ENCODE measurements at regions not wholly inside any gene's neighbourhood (a gene's known extent, or its start where the extent isn't known, plus 50 kb on each side); places are given as distances from the start of the nearest gene placed in this dataset.
A peak's percentile ranks its signal among the peaks of the same experiment; 100 is the strongest.
"Not testable (repeated sequence)": the region's sequence is repeated elsewhere in the genome, so short reads cannot be mapped to it uniquely, and the experiment has no call there.

DNA sequence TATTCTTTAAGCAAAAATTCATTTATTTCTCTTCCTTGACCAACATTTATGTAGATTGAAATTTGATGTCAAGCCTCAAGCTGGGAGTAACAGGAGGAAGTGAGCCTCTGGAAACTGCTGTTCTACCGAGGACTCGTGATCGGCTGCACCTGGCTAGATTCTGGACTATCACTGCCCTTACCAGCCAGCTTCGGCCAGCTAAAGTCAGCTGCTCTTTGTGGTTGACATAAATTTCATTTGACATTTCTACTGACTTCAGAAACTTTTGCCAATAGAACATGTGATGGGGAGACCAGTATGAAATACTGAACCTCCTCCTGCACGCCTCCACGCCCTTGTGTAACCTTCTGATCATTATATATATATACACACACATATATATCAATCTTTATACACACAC, 74.2 kb upstream of the RGPD5 start:
- DNase-seq (ENCODE audit: low read depth), result no peak

DNA sequence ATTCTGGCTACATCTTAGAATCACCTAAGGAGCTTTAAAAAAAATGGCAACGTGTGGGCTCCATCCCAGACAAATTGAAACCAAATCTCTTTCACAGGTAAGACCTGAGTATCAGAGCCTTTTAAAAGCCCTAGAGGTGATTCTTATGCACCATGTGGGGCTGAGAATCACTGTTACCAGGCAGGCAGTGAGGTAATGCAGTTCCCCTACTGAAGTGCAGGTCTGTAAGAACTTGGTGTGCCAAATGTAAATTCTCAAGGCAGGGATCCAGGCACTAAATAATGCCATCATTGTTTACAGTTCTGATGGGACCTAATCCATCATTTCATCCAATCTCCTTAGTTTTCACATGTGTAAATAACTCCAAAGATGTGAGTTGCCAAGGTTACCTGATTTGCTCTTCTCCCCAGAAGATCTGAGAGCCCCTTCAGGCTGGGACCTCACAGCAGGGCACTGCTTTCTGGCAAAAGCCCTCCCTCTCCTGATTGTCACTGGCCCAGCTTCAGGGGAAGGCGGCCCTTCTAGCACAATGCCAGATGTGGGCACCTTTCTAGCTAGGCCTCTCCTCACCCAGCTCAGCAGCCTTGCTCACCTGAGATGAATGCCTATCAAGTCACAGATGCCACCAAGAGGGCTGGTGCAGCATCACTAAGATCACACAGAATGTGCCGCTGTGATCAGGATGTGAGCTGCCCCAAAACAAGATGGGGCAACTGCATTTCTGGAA, 73.6 kb upstream of the RGPD5 start:
- DNase-seq (ENCODE audit: low read depth), result no peak

DNA sequence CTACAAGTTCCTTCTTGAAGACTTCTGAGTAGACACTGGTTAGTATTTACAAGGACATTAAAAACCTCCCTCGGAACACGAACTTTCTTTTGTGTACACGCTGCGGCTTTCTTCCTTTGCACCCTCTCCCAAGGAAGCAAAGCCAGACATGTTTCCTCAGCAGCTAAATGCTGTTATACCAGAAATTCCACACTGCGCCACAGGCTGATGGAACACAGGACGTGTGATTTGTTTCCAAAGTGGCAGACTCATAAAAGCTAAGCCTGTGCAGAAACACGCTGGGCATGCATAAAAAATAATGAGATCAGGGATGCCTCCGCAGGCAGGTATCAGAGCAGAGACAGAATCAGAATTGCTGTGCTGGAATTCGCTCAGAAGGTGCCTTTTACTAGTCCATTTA, 73.0 kb upstream of the RGPD5 start:
- DNase-seq (ENCODE audit: low read depth), result no peak

DNA sequence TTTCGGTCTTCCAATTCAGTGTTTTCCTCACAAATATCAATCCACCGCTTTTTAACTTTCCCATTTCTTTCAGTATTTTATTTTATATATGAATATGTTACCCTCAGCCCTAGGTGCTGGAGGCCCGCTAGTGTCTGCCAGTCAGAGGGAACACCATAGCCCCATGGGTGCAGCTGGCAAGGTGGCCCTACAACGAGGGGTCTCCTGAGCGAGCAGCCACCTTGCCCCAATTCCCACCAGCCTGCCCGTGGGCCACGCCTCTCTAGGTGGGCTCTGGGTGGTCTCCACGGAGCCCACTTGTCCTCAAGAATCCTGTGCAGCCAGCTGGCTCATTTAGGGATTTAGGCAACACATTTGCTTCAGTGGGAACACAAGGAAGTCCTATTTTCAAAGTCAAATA, 72.5 kb upstream of the RGPD5 start:
- DNase-seq (ENCODE audit: low read depth), result no peak

DNA sequence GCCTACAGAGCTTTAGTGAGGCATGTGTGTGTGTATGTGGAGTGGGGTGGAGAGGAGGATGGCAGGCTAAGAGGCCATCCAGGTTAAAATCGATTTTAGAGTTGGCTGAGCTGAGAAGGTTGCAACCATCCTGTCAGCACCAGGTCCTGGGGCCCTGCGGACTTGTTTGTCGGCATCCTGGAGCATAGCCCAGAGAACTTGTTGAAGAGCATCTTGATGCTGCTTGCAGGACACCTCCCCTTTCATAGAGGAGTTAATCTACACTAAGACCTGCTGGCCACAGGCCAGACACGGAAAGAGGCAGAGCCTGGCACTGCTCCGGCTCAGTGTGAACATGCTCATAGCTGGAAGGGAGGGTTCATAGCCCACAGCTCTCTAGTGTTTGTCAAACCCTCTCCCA, 72.1 kb upstream of the RGPD5 start:
- no peak for DNase-seq (ENCODE audit: low read depth)

DNA sequence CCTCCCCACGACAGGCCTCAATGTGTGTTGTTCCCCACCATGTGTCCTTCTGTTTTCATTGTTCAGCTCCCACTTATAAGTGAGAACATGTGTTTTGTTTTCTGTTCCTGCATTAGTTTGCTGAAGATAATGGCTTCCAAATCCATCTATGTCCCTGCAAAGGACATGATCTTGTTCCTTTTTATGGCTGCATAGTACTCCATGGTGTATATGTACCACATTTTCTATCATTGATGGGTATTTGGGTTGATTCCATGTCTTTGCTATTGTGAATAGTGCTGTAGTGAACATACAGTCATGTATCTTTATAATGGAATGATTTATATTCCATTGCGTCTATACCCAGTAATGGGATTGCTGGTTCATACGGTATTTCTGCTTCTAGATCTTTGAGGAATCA, 71.5 kb upstream of the RGPD5 start:
- DNase-seq (ENCODE audit: low read depth), result not testable (repeated sequence)

DNA sequence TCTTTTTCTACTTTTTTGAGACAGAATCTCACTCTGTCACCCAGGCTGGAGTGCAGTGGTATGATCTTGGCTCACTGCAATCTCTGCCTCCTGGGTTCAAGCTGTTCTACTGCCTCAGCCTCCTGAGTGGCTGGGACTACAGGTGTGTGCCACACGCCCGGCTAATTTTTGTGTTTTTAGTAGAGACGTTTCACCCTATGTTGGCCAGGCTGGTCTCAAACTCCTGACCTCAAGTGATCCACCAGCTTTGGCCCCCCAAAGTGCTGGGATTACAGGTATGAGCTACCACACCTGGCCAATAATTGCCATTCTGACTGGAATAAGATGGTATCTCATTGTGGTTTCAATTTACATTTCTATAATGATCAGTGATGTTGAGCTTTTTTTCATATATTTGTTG, 71.0 kb upstream of the RGPD5 start:
- not testable (repeated sequence) for DNase-seq (ENCODE audit: low read depth)

DNA sequence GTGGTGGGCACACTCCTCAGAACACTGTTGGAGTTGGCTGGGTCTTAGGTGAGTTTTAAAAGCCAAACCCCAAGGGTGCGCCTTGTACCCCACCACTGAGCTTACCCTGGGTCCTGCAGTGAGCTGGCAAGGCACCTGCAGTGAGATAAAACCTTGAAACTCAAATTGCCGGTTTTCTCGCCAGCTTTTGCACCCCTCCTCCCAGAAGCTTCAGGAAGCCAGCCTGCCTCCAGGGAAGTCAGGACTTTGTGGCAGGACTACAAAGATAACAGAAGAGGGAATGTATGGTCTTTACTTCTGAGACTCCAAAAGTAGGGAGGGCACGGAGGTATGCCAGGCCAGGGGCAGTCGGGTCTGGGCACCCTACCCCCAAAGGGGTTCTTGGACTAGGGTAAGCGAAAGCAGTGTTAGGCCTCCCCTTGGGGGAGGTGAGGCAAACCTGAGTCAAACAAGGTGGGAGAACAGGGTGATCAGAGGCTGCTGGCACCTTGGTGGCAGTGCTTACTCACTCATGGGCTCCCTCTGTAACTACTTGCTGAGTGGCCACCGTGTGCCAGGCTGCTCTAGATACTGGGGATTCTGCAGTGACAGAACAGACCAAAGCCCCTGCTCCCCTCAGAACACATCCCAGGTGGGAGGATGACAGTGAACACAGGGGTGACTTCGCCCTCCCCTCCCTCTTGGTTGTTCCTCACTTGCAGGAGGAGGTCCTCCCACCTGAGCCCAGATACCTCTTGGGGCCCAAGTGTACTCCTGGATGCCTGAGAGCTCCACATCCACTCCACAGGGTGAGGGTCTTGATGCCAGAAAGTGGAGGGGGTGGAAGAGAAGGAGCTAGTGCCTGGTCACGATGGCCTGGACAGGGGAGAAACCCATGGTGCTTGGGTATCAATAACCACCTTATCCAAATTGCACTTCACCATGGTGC, 69.3 kb upstream of the RGPD5 start:
- no peak for DNase-seq (ENCODE audit: low read depth)

DNA sequence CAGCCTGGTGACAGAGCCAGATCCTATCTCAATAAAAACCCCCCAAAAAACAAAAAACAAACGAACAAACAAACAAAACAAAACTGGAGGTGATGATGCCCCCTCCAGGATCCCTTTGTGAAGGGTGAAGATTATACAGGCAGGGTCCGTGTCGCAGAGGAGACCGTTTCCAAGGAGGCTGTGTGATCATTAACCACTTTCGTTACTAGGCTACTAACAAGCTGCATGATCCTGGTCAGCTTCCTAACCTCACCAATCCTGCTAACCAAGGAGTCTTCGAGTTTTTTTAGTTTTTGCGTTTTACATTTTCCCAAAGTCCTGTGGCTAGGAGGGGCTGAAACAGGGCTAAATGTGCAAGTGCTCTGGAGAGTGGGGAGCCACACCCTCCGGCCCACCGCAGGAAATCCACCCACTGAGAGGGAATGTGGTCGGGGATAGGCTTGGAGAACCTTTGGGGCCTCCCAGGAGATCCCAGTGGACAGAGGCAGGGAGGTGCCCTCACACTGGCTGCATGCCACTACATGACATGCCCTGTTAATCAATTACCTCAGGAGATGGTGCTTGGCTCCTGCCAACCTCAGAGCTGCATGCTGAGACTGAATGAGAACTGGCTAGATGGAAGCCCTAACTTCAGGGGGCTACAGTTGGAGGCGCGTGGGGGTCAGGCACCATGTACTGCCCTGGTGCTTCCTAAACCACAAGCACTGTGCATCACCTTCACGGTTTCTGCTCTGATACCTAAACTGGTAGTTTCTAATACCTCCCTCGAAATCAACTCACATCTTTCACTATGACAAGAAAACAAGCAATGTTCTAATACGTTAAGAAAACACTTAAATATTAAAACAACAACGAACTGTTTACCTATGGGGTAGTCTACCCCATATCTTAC, 67.5 kb upstream of the RGPD5 start:
- no peak for DNase-seq (ENCODE audit: low read depth)

DNA sequence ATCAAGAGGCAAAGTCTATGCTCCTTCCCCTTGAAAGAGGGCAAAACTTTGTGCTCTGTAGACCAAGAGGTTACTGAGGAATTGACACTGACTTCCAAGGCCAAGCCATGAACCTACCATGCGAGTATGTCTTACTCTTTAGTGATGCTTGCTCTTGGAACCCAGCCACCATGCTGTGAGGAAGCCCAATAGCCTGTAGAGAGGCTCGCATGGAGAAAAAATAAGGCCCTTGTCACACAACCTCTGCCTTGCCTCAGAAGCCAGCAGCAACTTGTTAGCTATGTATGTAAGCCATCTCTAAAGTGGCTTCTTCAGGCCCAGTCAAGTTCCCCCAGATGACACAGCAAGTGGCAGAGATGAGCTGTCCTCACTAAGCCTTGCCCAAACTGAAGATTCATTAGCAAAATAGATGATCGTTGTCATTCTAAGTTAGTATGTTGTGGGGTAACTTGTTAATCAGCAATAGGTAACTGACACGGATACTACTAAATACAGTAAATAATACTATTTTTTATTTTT, 66.1 kb upstream of the RGPD5 start:
- no peak for DNase-seq (ENCODE audit: low read depth)

DNA sequence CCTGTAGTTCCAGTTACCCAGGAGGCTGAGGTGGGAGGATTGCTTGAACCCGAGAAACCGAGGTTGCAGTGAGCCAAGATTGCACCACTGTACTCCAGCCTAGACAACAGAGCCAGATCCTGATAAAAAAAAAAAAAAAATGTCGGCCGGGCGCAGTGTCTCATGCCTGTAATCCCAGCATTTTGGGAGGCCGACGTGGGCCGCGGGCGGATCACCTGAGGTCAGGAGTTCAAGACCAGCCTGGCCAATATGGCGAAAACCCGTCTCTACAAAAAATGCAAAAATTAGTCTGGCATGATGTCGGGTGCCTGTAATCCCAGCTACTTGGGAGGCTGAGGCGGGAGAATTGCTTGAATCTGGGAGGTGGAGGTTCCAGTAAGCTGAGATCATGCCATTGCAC, 60.4 kb upstream of the RGPD5 start:
- DNase-seq (ENCODE audit: low read depth), result not testable (repeated sequence)

DNA sequence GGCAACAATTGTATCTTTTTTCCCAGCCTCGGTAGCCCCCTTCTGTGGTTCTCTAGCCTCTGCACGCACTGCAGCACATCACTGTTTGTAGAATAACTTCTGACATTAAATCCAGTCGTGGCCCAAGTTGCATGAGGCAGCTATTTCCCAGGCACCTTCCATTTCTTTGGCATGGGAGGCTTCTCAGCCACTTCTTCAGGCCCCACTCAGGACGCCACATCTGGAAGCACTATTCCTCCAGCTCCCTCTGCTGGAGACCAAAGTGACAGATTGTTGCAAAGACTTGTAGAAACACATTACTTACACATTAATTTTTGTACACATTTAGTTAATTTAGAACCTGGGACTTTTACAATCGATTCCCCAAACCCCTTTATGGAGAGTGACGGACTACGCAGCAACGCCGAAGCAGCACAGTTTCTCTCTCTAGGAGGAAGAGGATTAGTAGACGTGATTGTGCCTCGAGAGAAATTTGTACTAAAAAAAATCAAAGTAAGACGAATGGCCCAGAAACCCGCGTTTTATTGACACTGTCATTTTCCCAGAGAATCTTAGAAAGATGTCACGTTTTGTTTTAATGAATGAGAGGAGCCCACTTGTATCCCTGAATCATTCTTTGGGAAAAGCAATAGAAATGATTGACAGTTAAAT, 57.8 kb upstream of the RGPD5 start:
- DNase-seq (ENCODE audit: low read depth), result peak; percentile 75

All from EH (cell line).